HFF-Myc (cell line): ENCODE measurements at regions not wholly inside any gene's neighbourhood (a gene's known extent, or its start where the extent isn't known, plus 50 kb on each side); places are given as distances from the start of the nearest gene placed in this dataset.

Experiments
- DNase-seq: peaks from one replicate; pipeline ENCODE4 v3.0.0-alpha.2; 2011; ENCODE audit warnings: low read depth; ENCODE audit errors: extremely low read depth
- H3K4me3 ChIP-seq: replicated peaks from 2 replicates; pipeline ENCODE4 v1.5.1; 2011; ENCODE audit warnings: low read depth, mild to moderate bottlenecking, control low read depth, low read length
- TF ChIP-seq, protein P1 (sequence below): IDR thresholded peaks from 2 replicates; pipeline ENCODE4 v1.5.1; 2012; ENCODE audit warnings: mild to moderate bottlenecking, low read depth, low read length, control low read depth; ENCODE audit errors: missing control alignments

DNA sequence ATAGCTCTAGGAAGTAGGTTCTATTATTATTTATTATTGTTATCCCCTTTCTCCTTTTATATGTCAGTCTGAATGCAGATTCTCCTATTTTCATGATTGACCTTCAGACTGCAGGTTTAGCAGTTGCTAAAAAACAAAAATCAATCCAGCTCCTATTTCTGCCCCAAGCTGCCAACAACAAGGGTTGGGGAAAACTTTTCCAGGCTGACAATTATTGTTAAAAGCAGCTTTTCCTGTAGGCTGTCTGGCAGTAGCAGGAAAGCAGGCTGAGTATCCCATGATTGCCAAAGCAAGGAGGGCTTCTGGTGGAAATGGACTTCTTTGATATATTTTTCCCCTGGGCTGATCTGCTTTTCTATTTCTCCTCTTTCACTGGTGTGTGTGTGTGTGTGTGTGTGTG lies 78.0 kb upstream of the CTLA4 start:
- no peak for DNase-seq
- TF ChIP-seq, protein P1, sequence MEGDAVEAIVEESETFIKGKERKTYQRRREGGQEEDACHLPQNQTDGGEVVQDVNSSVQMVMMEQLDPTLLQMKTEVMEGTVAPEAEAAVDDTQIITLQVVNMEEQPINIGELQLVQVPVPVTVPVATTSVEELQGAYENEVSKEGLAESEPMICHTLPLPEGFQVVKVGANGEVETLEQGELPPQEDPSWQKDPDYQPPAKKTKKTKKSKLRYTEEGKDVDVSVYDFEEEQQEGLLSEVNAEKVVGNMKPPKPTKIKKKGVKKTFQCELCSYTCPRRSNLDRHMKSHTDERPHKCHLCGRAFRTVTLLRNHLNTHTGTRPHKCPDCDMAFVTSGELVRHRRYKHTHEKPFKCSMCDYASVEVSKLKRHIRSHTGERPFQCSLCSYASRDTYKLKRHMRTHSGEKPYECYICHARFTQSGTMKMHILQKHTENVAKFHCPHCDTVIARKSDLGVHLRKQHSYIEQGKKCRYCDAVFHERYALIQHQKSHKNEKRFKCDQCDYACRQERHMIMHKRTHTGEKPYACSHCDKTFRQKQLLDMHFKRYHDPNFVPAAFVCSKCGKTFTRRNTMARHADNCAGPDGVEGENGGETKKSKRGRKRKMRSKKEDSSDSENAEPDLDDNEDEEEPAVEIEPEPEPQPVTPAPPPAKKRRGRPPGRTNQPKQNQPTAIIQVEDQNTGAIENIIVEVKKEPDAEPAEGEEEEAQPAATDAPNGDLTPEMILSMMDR: no peak
- H3K4me3 ChIP-seq: no peak overlapping the region

DNA sequence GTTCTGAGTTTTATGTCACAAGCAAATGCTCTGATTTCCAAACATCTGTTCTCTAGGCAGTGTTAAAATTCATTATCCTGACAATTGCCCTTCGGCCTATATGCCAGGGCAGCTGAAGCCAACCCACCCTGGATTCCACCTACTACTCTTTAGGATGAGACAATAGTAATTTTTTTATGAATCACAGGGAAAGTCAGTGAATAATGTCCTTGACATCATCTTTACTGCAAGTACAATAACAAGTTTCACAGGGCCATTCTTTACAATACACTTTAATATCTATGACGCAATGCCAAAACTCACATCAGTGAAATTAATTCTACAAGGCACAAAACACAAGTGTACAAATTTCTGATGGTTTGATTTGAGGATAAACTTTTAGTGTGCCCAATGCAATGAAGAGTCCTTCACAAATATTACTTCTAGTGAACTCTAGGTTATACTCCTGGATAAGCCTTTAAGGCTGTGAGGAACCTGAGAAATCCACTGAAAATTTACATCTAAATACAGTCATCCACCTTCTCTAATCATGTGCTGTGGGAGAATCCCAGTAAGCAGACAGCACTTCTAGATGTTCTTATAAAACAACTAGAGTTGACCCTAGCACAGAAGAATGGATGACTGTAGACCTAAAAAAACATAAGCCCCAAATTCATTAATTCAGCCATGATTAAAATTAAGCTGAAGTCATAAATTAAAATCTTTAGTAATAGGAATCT lies 77.3 kb upstream of the CTLA4 start:
- TF ChIP-seq, protein P1: no peak
- DNase-seq: no peak
- H3K4me3 ChIP-seq: no peak overlapping the region

DNA sequence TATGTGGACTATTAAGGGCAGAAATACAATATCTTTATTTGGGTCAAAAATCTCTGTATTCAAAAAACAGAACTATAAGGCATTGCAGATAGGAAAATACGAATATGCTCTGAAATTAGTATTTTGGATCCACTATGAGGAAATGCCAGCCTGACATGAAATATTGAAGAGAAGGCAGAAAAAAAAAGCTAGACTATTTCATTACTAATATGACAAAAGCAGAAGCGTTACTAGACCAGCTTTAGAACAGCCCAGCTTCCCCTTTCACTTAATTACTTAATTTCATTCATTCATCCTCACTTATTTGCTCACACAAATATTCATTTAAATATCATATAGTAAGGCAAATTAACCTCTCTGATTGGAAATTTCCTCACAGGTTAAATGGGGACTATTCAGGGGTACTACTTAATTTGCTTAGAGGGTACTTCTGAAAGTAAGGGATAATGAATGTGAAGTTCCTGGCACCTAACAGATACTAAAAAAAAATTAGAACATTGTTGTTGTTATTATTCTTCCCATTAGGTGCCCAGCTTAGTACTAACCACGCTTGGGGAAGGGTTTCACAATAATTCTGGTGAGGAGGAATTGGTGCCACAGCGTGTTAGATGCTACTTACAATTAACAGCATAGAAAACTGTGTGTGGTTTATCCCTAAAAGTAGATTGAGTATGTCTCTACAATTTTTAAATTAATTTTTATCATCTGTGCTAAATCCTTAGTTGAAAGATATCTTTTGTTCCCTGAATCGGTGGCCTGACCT lies 71.1 kb upstream of the CTLA4 start:
- TF ChIP-seq, protein P1: no peak
- no peak overlapping the region for H3K4me3 ChIP-seq
- no peak for DNase-seq

DNA sequence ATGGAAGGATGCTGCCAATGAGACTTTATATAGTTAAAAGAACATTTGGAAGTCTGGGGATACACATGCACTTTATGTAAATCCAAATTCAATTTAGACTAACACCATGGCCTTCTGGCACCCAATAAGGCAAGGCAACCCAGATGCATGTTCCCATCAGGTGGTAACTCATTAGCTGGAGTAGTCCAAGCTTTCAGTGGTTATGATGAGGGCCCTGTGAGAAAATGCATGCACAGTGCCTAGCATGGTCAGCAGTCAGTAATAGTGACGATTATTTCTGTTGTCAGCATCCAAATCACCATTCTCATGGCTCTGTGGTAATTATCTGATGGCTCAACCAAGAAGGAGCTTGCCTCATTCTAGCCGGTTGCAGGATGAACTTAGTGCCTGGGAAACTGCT lies 70.3 kb upstream of the CTLA4 start:
- DNase-seq: no peak
- no peak overlapping the region for H3K4me3 ChIP-seq
- TF ChIP-seq, protein P1: no peak

DNA sequence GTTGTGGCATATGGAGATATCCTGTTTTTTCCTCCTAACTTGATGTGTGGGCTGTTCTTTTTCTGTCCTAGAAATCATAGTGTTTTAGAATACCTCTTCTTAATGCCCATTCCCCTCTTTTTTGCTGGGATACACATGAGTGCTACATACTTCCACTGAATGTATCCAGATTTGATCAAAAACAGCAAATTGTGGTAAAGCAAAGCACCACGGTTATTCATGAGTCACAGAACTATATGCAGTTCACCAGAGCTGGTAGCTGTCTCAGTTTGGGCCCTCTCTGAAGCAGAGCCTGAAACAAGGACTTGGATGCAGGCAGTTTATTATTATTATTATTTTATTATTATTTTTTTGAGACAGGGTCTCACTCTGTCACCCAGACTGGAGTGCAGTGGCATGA lies 69.9 kb upstream of the CTLA4 start:
- no peak overlapping the region for H3K4me3 ChIP-seq
- no peak for DNase-seq
- TF ChIP-seq, protein P1: no peak

DNA sequence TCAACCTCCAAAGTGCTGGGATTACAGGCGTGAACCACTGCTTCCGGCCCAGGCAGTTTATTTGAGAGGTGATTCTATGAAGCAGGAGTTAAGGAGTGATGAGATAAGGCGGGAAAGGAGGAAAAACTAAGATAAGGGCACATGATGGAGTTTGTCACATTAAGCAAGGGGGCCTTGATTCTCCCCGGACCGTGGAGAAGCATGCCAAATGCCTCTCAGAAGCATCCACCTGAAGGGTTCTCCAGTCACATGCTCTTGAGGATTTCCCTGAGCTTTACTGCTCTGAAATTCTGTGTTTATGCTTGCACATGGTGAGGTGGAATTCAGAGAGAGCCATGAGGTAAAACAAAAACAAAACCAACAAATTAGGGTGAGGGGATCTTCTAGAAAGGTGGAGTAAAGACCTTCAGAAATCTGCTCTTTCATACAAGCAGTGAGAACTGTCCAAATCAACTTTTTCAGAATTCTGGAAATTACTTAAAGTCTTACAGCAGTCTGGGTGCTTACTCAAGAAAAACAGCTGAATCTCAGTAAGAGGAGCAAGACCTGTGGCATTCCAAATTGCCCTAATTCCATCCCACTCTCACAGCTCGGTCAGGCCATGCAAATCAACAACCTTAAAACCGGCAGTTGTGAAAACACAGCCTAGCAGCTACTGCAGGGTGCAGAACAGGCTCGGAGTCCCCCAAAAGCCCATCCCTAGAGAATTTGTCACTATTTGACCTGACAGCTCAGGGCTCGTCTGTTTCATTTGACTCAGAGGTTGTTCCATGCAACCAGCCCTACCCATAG lies 69.1 kb upstream of the CTLA4 start:
- H3K4me3 ChIP-seq: no peak overlapping the region
- no peak for DNase-seq
- TF ChIP-seq, protein P1: no peak
